Osteocyte (in vitro differentiated cells): ENCODE measurements at regions not wholly inside any gene's neighbourhood (a gene's known extent, or its start where the extent isn't known, plus 50 kb on each side); places are given as distances from the start of the nearest gene placed in this dataset.
A peak's percentile ranks its signal among the peaks of the same experiment; 100 is the strongest.

Source experiments
- DNase-seq: peaks from one replicate; pipeline ENCODE4 v3.0.0; 2021; ENCODE audit warnings: mixed read lengths; ENCODE audit not compliant: unreplicated experiment; ENCODE audit errors: extremely low spot score
- H3K27ac Mint-ChIP-seq: one replicate; pipeline ENCODE4 v1.8.0; 2021; ENCODE audit warnings: mild to moderate bottlenecking, mixed read lengths; ENCODE audit not compliant: unreplicated experiment
- H3K27me3 Mint-ChIP-seq: one replicate; pipeline ENCODE4 v1.8.0; 2021; ENCODE audit warnings: mixed read lengths; ENCODE audit not compliant: unreplicated experiment
- H3K36me3 Mint-ChIP-seq: one replicate; pipeline ENCODE4 v1.8.0; 2021; ENCODE audit warnings: mixed read lengths; ENCODE audit not compliant: unreplicated experiment
- H3K4me1 Mint-ChIP-seq: one replicate; pipeline ENCODE4 v1.8.0; 2021; ENCODE audit warnings: mixed read lengths; ENCODE audit not compliant: unreplicated experiment
- H3K4me3 Mint-ChIP-seq: one replicate; pipeline ENCODE4 v1.8.0; 2021; ENCODE audit warnings: mild to moderate bottlenecking, moderate library complexity, mixed read lengths; ENCODE audit not compliant: unreplicated experiment
- H3K9me3 Mint-ChIP-seq: one replicate; pipeline ENCODE4 v1.8.0; 2021; ENCODE audit warnings: mixed read lengths; ENCODE audit not compliant: unreplicated experiment
- TF ChIP-seq, protein P1 (sequence below): fragments of 200-600 bp; sonication (generic); IDR thresholded peaks from 2 replicates; pipeline ENCODE4 v1.5.0; 2021; ENCODE audit warnings: antibody characterized with exemption, mild to moderate bottlenecking, moderate library complexity

DNA sequence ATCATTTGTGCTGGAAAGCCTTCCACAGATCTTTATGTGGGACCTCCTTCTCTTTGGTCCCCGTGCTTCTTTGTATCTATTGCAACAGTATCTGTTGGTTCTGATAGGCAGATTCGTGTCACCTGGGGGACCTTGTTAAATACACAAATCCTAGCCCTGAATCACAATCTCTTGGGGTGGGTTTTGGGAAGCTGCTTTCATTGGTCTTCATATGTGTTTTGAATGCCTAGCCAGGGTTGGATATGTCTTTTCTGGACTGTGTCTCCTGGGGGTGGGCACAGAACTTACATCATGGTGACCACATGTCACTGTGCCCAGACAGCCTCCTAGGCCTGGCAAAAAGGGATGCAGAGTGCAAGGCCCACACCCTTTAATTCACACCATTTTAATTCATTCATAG is 81.0 kb upstream of the HNF1B start:
- H3K27ac Mint-ChIP-seq: peak overlapping the region; percentile 90
- no peaks in the 10 kb centered on the region for H3K9me3 Mint-ChIP-seq
- H3K4me1 Mint-ChIP-seq: peaks cover 60% of the 10 kb centered on the region

DNA sequence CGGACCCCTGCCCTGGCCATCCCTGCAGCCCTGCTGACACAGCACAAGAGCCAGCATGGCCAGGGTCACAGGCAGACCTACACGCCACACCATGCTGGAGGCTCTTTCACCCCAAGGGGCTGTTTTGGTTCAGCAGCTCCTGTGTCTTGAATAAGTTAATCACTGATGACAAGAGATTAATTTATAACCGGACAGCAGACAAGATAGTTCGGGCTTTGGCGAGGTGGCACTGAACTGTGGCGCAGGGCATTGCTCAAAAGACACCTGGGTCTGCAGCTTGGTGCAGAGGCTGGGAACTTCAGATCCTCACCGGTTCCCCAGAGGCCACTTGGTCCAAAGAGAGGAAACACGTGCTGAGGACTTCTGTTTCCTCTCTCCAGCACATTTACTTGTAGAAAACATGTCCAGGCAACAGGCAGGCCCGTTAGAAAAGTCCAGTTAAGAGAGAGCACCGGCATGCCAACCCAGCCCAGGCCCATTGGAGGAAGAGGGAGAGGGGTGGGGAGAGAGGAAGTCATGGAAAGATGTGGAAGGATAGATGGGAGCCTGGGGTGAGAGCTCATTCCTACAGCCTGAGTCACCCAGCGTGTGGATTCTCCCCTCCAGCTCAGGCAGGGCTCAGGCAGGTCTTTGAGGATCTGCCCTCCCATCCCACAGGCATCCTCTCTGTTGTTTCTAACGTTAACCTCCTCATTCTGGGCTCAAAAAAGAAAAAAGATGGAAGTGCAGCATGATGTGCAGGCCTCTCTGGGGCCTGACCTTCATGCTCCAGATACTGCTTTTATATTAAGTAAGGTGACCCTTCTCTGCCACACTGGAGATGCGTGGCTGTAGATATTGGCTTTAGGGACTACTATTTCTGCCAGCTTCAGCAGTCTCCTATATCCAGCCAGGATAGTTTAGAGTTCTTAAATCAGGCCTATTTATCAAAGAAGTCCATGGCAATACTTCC is 80.0 kb upstream of the HNF1B start:
- Mint-ChIP-seq H3K9me3 (no peaks in the 10 kb centered on the region), H3K36me3 (no peaks in the 10 kb centered on the region), H3K4me3 (no peak overlapping the region), H3K27ac (peak overlapping the region; percentile 90), H3K27me3 (no peaks in the 10 kb centered on the region), H3K4me1 (peaks cover 62% of the 10 kb centered on the region)
- TF ChIP-seq, protein P1, sequence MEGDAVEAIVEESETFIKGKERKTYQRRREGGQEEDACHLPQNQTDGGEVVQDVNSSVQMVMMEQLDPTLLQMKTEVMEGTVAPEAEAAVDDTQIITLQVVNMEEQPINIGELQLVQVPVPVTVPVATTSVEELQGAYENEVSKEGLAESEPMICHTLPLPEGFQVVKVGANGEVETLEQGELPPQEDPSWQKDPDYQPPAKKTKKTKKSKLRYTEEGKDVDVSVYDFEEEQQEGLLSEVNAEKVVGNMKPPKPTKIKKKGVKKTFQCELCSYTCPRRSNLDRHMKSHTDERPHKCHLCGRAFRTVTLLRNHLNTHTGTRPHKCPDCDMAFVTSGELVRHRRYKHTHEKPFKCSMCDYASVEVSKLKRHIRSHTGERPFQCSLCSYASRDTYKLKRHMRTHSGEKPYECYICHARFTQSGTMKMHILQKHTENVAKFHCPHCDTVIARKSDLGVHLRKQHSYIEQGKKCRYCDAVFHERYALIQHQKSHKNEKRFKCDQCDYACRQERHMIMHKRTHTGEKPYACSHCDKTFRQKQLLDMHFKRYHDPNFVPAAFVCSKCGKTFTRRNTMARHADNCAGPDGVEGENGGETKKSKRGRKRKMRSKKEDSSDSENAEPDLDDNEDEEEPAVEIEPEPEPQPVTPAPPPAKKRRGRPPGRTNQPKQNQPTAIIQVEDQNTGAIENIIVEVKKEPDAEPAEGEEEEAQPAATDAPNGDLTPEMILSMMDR: no peak
- no peak for DNase-seq

More for the DNA sequence above, 81.0 kb upstream of the HNF1B start:
- Mint-ChIP-seq H3K36me3 (no peaks in the 10 kb centered on the region), H3K4me3 (no peak overlapping the region), H3K27me3 (no peaks in the 10 kb centered on the region)
- TF ChIP-seq, protein P1: no peak
- DNase-seq: no peak

GRCh38 chr17:37823996-37824395 is 79.1 kb upstream of the HNF1B start:
- H3K27ac Mint-ChIP-seq: peak overlapping the region; percentile 90
- no peaks in the 10 kb centered on the region for H3K9me3 Mint-ChIP-seq
- H3K4me3 Mint-ChIP-seq: no peak overlapping the region
- H3K36me3 Mint-ChIP-seq: no peaks in the 10 kb centered on the region
- no peaks in the 10 kb centered on the region for H3K27me3 Mint-ChIP-seq
- peaks cover 67% of the 10 kb centered on the region for H3K4me1 Mint-ChIP-seq
- TF ChIP-seq, protein P1: no peak
- DNase-seq: no peak

DNA sequence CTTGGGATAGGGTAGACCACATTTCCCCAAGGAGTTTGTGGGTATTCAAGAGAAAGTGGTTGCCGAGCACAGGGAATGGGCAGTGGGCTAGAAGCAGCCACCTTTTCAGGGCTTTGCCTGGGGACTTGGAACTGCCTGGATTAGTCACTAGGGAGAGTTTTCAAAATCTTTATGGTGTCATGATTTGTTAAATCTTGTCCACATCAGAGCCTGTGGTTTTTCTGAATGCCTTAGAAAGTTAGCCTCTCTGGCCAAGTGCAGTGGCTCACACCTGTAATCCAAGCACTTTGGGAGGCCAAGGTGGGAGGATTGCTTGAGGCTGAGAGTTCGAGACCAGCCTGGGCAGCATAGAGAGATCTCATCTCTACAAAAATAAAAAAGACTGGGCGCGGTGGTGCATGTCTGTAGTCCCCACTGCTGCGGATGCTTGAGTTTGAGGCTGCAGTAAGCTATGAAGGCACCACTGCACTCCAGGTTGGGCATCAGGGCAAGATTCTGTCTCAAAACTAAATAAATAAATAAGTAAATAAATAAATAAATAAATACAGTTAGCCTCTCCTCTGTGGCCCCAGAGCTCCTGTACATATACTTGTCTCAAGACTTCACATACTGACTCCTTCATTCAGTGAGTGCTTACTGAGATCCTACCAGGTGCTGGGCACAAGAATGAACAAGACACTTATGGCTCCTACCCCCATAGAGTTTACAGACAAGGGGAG is 76.3 kb upstream of the HNF1B start:
- H3K4me3 Mint-ChIP-seq: no peak overlapping the region
- TF ChIP-seq, protein P1: no peak
- H3K36me3 Mint-ChIP-seq: no peaks in the 10 kb centered on the region
- no peaks in the 10 kb centered on the region for H3K9me3 Mint-ChIP-seq
- peak overlapping the region; percentile 90 for H3K27ac Mint-ChIP-seq
- no peaks in the 10 kb centered on the region for H3K27me3 Mint-ChIP-seq
- H3K4me1 Mint-ChIP-seq: peaks cover 58% of the 10 kb centered on the region
- DNase-seq: no peak
